K562 (cell line): ENCODE measurements at regions not wholly inside any gene's neighbourhood (a gene's known extent, or its start where the extent isn't known, plus 50 kb on each side); places are given as distances from the start of the nearest gene placed in this dataset.

Experiments used
- ATAC-seq: fragments of 200-7000 bp; cut with Tn5 transposase; 3 replicates; pipeline ENCODE4 v1.9.1; 2020; ENCODE audit warnings: moderate library complexity
- BruUV-seq: library from RNA; stranded (reverse); fragments of 400-500 nt; replicated peaks from 2 replicates; lab custom pipeline; 2021; lab: Mats Ljungman, UMichigan
- CTCF ChIA-PET: fragments of 300-600 bp; formaldehyde crosslinking; extraction: SDS; loops from one replicate; lab custom pipeline; 2021; ENCODE audit warnings: low intra/inter-chr PET ratio; lab: Yijun Ruan, JAX
- POLR2A ChIA-PET: fragments of 300-600, 350-650 bp; sonication (Branson Sonifier 250); formaldehyde crosslinking; extraction: SDS; loops from one replicate; lab custom pipeline; 2021; ENCODE audit warnings: antibody characterized with exemption, inconsistent platforms; lab: Yijun Ruan, JAX
- DNase-seq, 4 experiments: peaks; one replicate each; pipeline versions ENCODE4 v3.0.0 to v3.0.0-alpha.2; 2011 to 2018; ENCODE audit warnings: low spot score in 3 of 4, mixed read lengths in 3 of 4; ENCODE audit errors: extremely low read depth in 1 of 4
- FAIRE-seq: peaks from 2 replicates; lab custom pipeline; 2011; peaks lifted over from hg19 to GRCh38; lab: Jason Lieb, UNC
- H2AFZ ChIP-seq: 2 replicates; pipeline ENCODE4 v1.6.0; 2011; ENCODE audit warnings: low read depth, low read length, control low read depth, inconsistent platforms
- H3K27ac ChIP-seq: fragments of 200-600 bp; 3 replicates; pipeline ENCODE4 v1.8.0; 2011; ENCODE audit warnings: low read depth, mild to moderate bottlenecking, control low read depth, inconsistent platforms, low read length, moderate library complexity, mixed read lengths; ENCODE audit errors: extremely low read depth
- H3K27me3 ChIP-seq, 2 experiments: fragments of 300-600 bp in 1 of 2; 2 replicates in 1 of 2; 3 replicates in 1 of 2; pipeline versions ENCODE4 v1.6.0 to v1.8.0; 2011; ENCODE audit warnings: inconsistent platforms in 2 of 2, low read length in 2 of 2, mild to moderate bottlenecking in 1 of 2, mixed read lengths in 1 of 2, moderate library complexity in 1 of 2; ENCODE audit not compliant: control insufficient read depth in 2 of 2, insufficient read depth in 2 of 2
- H3K36me3 ChIP-seq: fragments of 300-600 bp; 3 replicates; pipeline ENCODE4 v1.8.0; 2011; ENCODE audit warnings: mild to moderate bottlenecking, low read length, inconsistent platforms; ENCODE audit not compliant: control insufficient read depth, insufficient read depth
- H3K4me1 ChIP-seq, 2 experiments: fragments of 200-600 bp in 1 of 2; replicated peaks in 1 of 2; 2 replicates in 1 of 2; 3 replicates in 1 of 2; pipeline versions ENCODE4 v1.5.1 to v1.8.0; 2011; ENCODE audit warnings: inconsistent platforms in 2 of 2, low read length in 2 of 2, mild to moderate bottlenecking in 1 of 2, mixed read lengths in 1 of 2, moderate library complexity in 1 of 2; ENCODE audit not compliant: control insufficient read depth in 2 of 2, insufficient read depth in 2 of 2
- H3K4me2 ChIP-seq: 2 replicates; pipeline ENCODE4 v1.6.1; 2011; ENCODE audit warnings: low read length, control low read depth, inconsistent platforms, mixed read lengths; ENCODE audit not compliant: insufficient read depth
- H3K4me3 ChIP-seq: fragments of 200-600 bp; sonication (generic), shearing (Covaris generic); 2 replicates; pipeline ENCODE4 v1.5.1; 2016; ENCODE audit warnings: control low read depth, inconsistent platforms
- H3K79me2 ChIP-seq: fragments of 200-600 bp; 3 replicates; pipeline ENCODE4 v1.8.0; 2011; ENCODE audit warnings: low read length, inconsistent platforms; ENCODE audit not compliant: control insufficient read depth, insufficient read depth
- H3K9ac ChIP-seq, 2 experiments: 2 replicates each; pipeline versions ENCODE4 v1.6.0 to v1.6.1; 2011; ENCODE audit warnings: low read depth in 2 of 2, low read length in 2 of 2, control low read depth in 1 of 2, inconsistent platforms in 1 of 2, mild to moderate bottlenecking in 1 of 2, mixed read lengths in 1 of 2; ENCODE audit not compliant: insufficient read depth in 1 of 2
- H3K9me1 ChIP-seq: one replicate; pipeline ENCODE4 v1.6.0; 2011; ENCODE audit warnings: inconsistent platforms, mild to moderate bottlenecking, low read length, moderate library complexity; ENCODE audit not compliant: control insufficient read depth, insufficient read depth
- H3K9me3 ChIP-seq: replicated peaks from 2 replicates; pipeline ENCODE4 v1.5.1; 2011; ENCODE audit warnings: low read depth, low read length, inconsistent platforms; ENCODE audit not compliant: control insufficient read depth, insufficient read depth
- H4K20me1 ChIP-seq: replicated peaks from 2 replicates; pipeline ENCODE4 v1.6.1; 2011; ENCODE audit warnings: low read length, inconsistent platforms, mixed read lengths; ENCODE audit not compliant: control insufficient read depth, insufficient read depth
- CBX1 ChIP-seq: sonication (generic); IDR thresholded peaks from 2 replicates; pipeline ENCODE4 v1.6.1; 2016; ENCODE audit warnings: antibody characterized with exemption, low read depth, mild to moderate bottlenecking
- DDX20 ChIP-seq: fragments of 450-650 bp; IDR thresholded peaks from 2 replicates; pipeline ENCODE4 v1.6.1; 2016; ENCODE audit warnings: missing genetic modification characterization, low read depth, mild to moderate bottlenecking, missing compliant biosample characterization, moderate library complexity
- FIP1L1 ChIP-seq: fragments of 200-400 bp; formaldehyde crosslinking; IDR thresholded peaks from 2 replicates; pipeline ENCODE4 v1.6.1; 2018; ENCODE audit warnings: mild to moderate bottlenecking, low read depth, low read length; ENCODE audit not compliant: poor library complexity, severe bottlenecking
- ZNF316 ChIP-seq: fragments of 450-650 bp; IDR thresholded peaks from 2 replicates; pipeline ENCODE4 v1.6.1; 2016
- ZNF431 ChIP-seq: sonication (generic); formaldehyde crosslinking; IDR thresholded peaks from 2 replicates; pipeline ENCODE4 v1.8.0; 2022; ENCODE audit warnings: mild to moderate bottlenecking, missing genetic modification reagents
- WGBS: fragments of 100-300 bp; shearing (Covaris generic); methylation state at CpG from one replicate; pipeline ENCODE4 v1.1.6; 2016; ENCODE audit warnings: low coverage, mixed read lengths; ENCODE audit not compliant: insufficient coverage; ENCODE audit errors: missing lambda C conversion rate; 5-methylcytosine and 5-hydroxymethylcytosine counted together
- in situ Hi-C: fragments of 300-500 bp; cut with MboI; formaldehyde crosslinking; loops from 4 replicates; pipeline ENCODE4 v1.15.0; 2018; ENCODE audit warnings: inconsistent platforms, mixed read lengths
- intact Hi-C: fragments of 100-400 bp; cut with micrococcal nuclease; formaldehyde crosslinking; loops from 2 replicates; pipeline ENCODE4 v1.14.2; 2022
- TF ChIP-seq, protein P1 (sequence below): sonication (generic); formaldehyde crosslinking; IDR thresholded peaks from 2 replicates; pipeline ENCODE4 v1.8.1; 2022; ENCODE audit warnings: missing genetic modification reagents
- TF ChIP-seq, protein P2 (sequence below): fragments of 250-450 bp; sonication (Bioruptor Pico); IDR thresholded peaks from 2 replicates; pipeline ENCODE4 v1.5.0; 2021
- TF ChIP-seq, protein P3 (sequence below): fragments of 450-650 bp; IDR thresholded peaks from 2 replicates; pipeline ENCODE4 v1.6.1; 2016; ENCODE audit warnings: low read depth
- TF ChIP-seq, protein P4 (sequence below): sonication (generic); formaldehyde crosslinking; IDR thresholded peaks from 2 replicates; pipeline ENCODE4 v1.8.1; 2023; ENCODE audit warnings: mild to moderate bottlenecking, missing genetic modification reagents

DNA sequence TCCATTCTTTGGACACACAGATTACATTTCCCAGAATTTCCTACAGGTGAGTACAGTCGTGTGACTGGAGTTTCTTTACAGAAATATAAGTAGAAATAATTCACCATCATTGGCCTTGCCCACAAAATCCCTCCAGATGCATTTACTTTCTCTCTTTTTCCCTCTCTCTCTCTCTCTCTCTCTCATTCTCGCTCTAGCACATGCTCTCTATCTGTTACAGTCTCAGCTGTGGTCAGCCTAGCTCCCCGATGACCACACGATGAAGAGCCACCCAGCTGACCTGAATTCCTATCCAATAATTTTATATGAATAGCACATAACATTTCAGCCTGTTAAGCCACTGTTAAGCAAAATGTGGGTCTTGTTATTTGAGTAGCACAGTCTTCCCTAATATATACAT is 507.9 kb downstream of the PCDH7 start:
- H4K20me1 ChIP-seq: no peaks in the 10 kb centered on the region
- no peak overlapping the region for H3K27ac ChIP-seq
- in situ Hi-C loops (no loop called here), intact Hi-C loops (no loop called here)
- no peaks in the 10 kb centered on the region for H3K9me1 ChIP-seq
- POLR2A ChIA-PET: no interaction called here
- CTCF ChIA-PET: no interaction called here
- H3K4me3 ChIP-seq: no peak overlapping the region
- ATAC-seq: no peak
- DNase-seq: no peak
- H2AFZ ChIP-seq: no peak overlapping the region
- H3K4me1 ChIP-seq: no peaks in the 10 kb centered on the region
- no peaks in the 10 kb centered on the region for H3K27me3 ChIP-seq
- no peaks in the 10 kb centered on the region for H3K79me2 ChIP-seq
- H3K9ac ChIP-seq: no peak overlapping the region
- no TSS peak for BruUV-seq
- H3K9me3 ChIP-seq: no peaks in the 10 kb centered on the region
- WGBS: 0% methylated on average over 4 of the region's 4 CpGs
- H3K36me3 ChIP-seq: no peaks in the 10 kb centered on the region
- H3K4me2 ChIP-seq: no peak overlapping the region
- FAIRE-seq: no peak
- TF ChIP-seq, protein P1, sequence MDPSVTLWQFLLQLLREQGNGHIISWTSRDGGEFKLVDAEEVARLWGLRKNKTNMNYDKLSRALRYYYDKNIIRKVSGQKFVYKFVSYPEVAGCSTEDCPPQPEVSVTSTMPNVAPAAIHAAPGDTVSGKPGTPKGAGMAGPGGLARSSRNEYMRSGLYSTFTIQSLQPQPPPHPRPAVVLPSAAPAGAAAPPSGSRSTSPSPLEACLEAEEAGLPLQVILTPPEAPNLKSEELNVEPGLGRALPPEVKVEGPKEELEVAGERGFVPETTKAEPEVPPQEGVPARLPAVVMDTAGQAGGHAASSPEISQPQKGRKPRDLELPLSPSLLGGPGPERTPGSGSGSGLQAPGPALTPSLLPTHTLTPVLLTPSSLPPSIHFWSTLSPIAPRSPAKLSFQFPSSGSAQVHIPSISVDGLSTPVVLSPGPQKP (CRISPR knock-in tag): no peak
- TF ChIP-seq CBX1: no peak
- TF ChIP-seq, protein P2, sequence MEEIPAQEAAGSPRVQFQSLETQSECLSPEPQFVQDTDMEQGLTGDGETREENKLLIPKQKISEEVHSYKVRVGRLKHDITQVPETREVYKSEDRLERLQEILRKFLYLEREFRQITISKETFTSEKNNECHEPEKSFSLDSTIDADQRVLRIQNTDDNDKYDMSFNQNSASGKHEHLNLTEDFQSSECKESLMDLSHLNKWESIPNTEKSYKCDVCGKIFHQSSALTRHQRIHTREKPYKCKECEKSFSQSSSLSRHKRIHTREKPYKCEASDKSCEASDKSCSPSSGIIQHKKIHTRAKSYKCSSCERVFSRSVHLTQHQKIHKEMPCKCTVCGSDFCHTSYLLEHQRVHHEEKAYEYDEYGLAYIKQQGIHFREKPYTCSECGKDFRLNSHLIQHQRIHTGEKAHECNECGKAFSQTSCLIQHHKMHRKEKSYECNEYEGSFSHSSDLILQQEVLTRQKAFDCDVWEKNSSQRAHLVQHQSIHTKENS (CRISPR knock-in tag): no peak
- TF ChIP-seq DDX20 (tag): no peak
- no peak for TF ChIP-seq ZNF316
- TF ChIP-seq, protein P3, sequence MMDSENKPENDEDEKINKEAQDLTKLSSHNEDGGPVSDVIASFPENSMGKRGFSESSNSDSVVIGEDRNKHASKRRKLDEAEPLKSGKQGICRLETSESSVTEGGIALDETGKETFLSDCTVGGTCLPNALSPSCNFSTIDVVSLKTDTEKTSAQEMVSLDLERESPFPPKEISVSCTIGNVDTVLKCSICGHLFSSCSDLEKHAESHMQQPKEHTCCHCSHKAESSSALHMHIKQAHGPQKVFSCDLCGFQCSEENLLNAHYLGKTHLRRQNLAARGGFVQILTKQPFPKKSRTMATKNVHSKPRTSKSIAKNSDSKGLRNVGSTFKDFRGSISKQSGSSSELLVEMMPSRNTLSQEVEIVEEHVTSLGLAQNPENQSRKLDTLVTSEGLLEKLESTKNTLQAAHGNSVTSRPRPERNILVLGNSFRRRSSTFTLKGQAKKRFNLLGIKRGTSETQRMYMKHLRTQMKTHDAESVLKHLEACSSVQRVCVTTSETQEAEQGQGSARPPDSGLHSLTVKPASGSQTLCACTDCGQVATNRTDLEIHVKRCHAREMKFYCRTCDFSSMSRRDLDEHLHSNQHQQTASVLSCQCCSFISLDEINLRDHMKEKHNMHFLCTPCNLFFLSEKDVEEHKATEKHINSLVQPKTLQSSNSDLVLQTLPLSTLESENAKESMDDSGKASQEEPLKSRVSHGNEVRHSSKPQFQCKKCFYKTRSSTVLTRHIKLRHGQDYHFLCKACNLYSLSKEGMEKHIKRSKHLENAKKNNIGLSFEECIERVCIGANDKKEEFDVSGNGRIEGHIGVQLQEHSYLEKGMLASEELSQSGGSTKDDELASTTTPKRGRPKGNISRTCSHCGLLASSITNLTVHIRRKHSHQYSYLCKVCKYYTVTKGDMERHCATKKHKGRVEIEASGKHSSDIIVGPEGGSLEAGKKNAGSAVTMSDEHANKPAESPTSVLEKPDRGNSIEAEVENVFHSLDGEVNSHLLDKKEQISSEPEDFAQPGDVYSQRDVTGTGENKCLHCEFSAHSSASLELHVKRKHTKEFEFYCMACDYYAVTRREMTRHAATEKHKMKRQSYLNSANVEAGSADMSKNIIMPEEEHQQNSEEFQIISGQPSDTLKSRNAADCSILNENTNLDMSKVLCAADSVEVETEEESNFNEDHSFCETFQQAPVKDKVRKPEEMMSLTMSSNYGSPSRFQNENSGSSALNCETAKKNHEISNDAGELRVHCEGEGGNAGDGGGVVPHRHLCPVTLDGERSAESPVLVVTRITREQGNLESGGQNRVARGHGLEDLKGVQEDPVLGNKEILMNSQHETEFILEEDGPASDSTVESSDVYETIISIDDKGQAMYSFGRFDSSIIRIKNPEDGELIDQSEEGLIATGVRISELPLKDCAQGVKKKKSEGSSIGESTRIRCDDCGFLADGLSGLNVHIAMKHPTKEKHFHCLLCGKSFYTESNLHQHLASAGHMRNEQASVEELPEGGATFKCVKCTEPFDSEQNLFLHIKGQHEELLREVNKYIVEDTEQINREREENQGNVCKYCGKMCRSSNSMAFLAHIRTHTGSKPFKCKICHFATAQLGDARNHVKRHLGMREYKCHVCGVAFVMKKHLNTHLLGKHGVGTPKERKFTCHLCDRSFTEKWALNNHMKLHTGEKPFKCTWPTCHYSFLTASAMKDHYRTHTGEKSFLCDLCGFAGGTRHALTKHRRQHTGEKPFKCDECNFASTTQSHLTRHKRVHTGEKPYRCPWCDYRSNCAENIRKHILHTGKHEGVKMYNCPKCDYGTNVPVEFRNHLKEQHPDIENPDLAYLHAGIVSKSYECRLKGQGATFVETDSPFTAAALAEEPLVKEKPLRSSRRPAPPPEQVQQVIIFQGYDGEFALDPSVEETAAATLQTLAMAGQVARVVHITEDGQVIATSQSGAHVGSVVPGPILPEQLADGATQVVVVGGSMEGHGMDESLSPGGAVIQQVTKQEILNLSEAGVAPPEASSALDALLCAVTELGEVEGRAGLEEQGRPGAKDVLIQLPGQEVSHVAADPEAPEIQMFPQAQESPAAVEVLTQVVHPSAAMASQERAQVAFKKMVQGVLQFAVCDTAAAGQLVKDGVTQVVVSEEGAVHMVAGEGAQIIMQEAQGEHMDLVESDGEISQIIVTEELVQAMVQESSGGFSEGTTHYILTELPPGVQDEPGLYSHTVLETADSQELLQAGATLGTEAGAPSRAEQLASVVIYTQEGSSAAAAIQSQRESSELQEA: no peak
- TF ChIP-seq, protein P4, sequence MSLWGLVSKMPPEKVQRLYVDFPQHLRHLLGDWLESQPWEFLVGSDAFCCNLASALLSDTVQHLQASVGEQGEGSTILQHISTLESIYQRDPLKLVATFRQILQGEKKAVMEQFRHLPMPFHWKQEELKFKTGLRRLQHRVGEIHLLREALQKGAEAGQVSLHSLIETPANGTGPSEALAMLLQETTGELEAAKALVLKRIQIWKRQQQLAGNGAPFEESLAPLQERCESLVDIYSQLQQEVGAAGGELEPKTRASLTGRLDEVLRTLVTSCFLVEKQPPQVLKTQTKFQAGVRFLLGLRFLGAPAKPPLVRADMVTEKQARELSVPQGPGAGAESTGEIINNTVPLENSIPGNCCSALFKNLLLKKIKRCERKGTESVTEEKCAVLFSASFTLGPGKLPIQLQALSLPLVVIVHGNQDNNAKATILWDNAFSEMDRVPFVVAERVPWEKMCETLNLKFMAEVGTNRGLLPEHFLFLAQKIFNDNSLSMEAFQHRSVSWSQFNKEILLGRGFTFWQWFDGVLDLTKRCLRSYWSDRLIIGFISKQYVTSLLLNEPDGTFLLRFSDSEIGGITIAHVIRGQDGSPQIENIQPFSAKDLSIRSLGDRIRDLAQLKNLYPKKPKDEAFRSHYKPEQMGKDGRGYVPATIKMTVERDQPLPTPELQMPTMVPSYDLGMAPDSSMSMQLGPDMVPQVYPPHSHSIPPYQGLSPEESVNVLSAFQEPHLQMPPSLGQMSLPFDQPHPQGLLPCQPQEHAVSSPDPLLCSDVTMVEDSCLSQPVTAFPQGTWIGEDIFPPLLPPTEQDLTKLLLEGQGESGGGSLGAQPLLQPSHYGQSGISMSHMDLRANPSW (CRISPR knock-in tag): no peak
- TF ChIP-seq ZNF431: no peak
- no peak for TF ChIP-seq FIP1L1
